BE2C (cell line): ENCODE measurements at regions not wholly inside any gene's neighbourhood (a gene's known extent, or its start where the extent isn't known, plus 50 kb on each side); places are given as distances from the start of the nearest gene placed in this dataset.

ENCODE experiments used
- DNase-seq: peaks from one replicate; pipeline ENCODE4 v3.0.0-alpha.2; 2020
- H3K27me3 ChIP-seq: fragments of 250-450 bp; sonication (Bioruptor Pico); 2 replicates; pipeline ENCODE4 v1.5.1; 2020; ENCODE audit warnings: mild to moderate bottlenecking
- H3K36me3 ChIP-seq: fragments of 250-450 bp; sonication (Bioruptor Pico); 2 replicates; pipeline ENCODE4 v1.5.1; 2020; ENCODE audit warnings: mild to moderate bottlenecking
- H3K4me1 ChIP-seq: fragments of 250-450 bp; sonication (Bioruptor Pico); 2 replicates; pipeline ENCODE4 v1.5.1; 2020
- H3K4me3 ChIP-seq: 2 replicates; pipeline ENCODE4 v1.5.1; 2011; ENCODE audit warnings: low read depth, low read length
- H3K9me3 ChIP-seq: fragments of 250-450 bp; sonication (Bioruptor Pico); 2 replicates; pipeline ENCODE4 v1.5.1; 2020
- CTCF ChIP-seq: IDR thresholded peaks from 2 replicates; pipeline ENCODE4 v1.5.1; 2012; ENCODE audit warnings: mild to moderate bottlenecking, low read depth, low read length

- H3K4me3 ChIP-seq: no peak overlapping the region
- DNase-seq: no peak
- no peaks in the 10 kb centered on the region for H3K27me3 ChIP-seq
- no peak for TF ChIP-seq CTCF
- H3K36me3 ChIP-seq: no peaks in the 10 kb centered on the region
- no peaks in the 10 kb centered on the region for H3K9me3 ChIP-seq
- peaks cover 46% of the 10 kb centered on the region for H3K4me1 ChIP-seq
Observed at GRCh38 chr15:70436428-70436827, 326.9 kb downstream of the UACA start.

- peaks cover 48% of the 10 kb centered on the region for H3K4me1 ChIP-seq
- no peak for DNase-seq
- TF ChIP-seq CTCF: no peak
Observed at GRCh38 chr15:70435872-70436271, 327.5 kb downstream of the UACA start.

GRCh38 chr15:70435369-70435768 lies 328.0 kb downstream of the UACA start:
- TF ChIP-seq CTCF: no peak
- Histone ChIP-seq H3K4me3 (no peak overlapping the region), H3K36me3 (no peaks in the 10 kb centered on the region), H3K27me3 (no peaks in the 10 kb centered on the region), H3K9me3 (no peaks in the 10 kb centered on the region), H3K4me1 (peaks cover 48% of the 10 kb centered on the region)
- DNase-seq: no peak

More at GRCh38 chr15:70435872-70436271, 327.5 kb downstream of the UACA start:
- Histone ChIP-seq H3K4me3 (no peak overlapping the region), H3K36me3 (no peaks in the 10 kb centered on the region), H3K9me3 (no peaks in the 10 kb centered on the region), H3K27me3 (no peaks in the 10 kb centered on the region)

GRCh38 chr15:70433586-70434324 lies 329.6 kb downstream of the UACA start:
- no peaks in the 10 kb centered on the region for H3K27me3 ChIP-seq
- no peaks in the 10 kb centered on the region for H3K36me3 ChIP-seq
- 0 out of 2 replicates have a peak, but pooled peaks cover 3% of the 10 kb centered on the region for H3K9me3 ChIP-seq
- TF ChIP-seq CTCF: peak; percentile 60
- peak; percentile 65 for DNase-seq
- peaks cover 46% of the 10 kb centered on the region for H3K4me1 ChIP-seq
- H3K4me3 ChIP-seq: peak overlapping the region; percentile 15

GRCh38 chr15:70432924-70433495 lies 330.3 kb downstream of the UACA start:
- H3K4me3 ChIP-seq: peak overlapping the region; percentile 3
- H3K4me1 ChIP-seq: peaks cover 44% of the 10 kb centered on the region
- no peaks in the 10 kb centered on the region for H3K36me3 ChIP-seq
- H3K9me3 ChIP-seq: 0 out of 2 replicates have a peak, but pooled peaks cover 3% of the 10 kb centered on the region
- no peak for TF ChIP-seq CTCF
- peak; percentile 88 for DNase-seq
- no peaks in the 10 kb centered on the region for H3K27me3 ChIP-seq

- Histone ChIP-seq H3K4me1 (peaks cover 40% of the 10 kb centered on the region), H3K9me3 (0 out of 2 replicates have a peak, but pooled peaks cover 3% of the 10 kb centered on the region), H3K36me3 (no peaks in the 10 kb centered on the region), H3K4me3 (no peak overlapping the region), H3K27me3 (no peaks in the 10 kb centered on the region)
- peak; percentile 60 for DNase-seq
- no peak for TF ChIP-seq CTCF
Observed at GRCh38 chr15:70431854-70432253, 331.5 kb downstream of the UACA start.
